Mammary epithelial cell (primary cell): ENCODE measurements at regions not wholly inside any gene's neighbourhood (a gene's known extent, or its start where the extent isn't known, plus 50 kb on each side); places are given as distances from the start of the nearest gene placed in this dataset.

Experiments used
- EZH2 ChIP-seq: IDR thresholded peaks from 2 replicates; pipeline ENCODE4 v1.6.1; 2012; ENCODE audit warnings: low read length, inconsistent platforms, borderline replicate concordance
- TF ChIP-seq, protein P1 (sequence below), 2 donors: IDR thresholded peaks in 1 of 2; conservative IDR thresholded peaks in 1 of 2; 2 replicates each; pipeline ENCODE4 v1.5.1; 2011 to 2012; ENCODE audit warnings: inconsistent platforms in 2 of 2, low read length in 2 of 2, mild to moderate bottlenecking in 2 of 2, control low read depth in 1 of 2, low read depth in 1 of 2; ENCODE audit not compliant: insufficient read depth in 1 of 2; ENCODE audit errors: extremely low read depth in 1 of 2

DNA sequence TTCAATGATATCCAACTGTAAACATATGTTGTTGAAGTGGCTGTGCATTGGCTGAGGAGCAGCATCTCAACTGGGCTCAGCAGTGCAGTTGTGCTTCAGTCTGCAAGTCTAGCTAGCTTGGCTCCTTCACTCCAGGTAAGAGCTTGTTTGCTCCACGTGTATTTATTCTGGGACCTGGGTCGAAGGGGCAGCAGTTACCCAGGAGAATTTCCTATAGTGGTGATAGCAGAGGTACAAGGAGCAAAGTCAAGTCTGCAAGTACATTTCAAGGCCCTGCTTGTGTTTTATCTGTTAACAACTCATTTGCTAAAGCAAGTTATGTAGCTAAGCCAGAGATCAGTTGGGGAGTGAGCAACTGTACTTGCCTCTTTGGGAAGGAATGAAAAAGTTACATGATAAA lies 286.2 kb upstream of the UMPS start:
- TF ChIP-seq, protein P1, sequence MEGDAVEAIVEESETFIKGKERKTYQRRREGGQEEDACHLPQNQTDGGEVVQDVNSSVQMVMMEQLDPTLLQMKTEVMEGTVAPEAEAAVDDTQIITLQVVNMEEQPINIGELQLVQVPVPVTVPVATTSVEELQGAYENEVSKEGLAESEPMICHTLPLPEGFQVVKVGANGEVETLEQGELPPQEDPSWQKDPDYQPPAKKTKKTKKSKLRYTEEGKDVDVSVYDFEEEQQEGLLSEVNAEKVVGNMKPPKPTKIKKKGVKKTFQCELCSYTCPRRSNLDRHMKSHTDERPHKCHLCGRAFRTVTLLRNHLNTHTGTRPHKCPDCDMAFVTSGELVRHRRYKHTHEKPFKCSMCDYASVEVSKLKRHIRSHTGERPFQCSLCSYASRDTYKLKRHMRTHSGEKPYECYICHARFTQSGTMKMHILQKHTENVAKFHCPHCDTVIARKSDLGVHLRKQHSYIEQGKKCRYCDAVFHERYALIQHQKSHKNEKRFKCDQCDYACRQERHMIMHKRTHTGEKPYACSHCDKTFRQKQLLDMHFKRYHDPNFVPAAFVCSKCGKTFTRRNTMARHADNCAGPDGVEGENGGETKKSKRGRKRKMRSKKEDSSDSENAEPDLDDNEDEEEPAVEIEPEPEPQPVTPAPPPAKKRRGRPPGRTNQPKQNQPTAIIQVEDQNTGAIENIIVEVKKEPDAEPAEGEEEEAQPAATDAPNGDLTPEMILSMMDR (conservative IDR thresholded peaks at IDR 0.05 in 1 of 2, IDR thresholded peaks at IDR 0.05 in 1 of 2; ENCODE audit: extremely low read depth in 1 of 2, insufficient read depth in 1 of 2, low read depth in 1 of 2, low read length in 2 of 2), result no peak
- TF ChIP-seq EZH2, result no peak
